SK-N-SH treated with all-trans-retinoic acid at 6 μM for 48 hours (cell line): ENCODE measurements at regions not wholly inside any gene's neighbourhood (a gene's known extent, or its start where the extent isn't known, plus 50 kb on each side); places are given as distances from the start of the nearest gene placed in this dataset.

Experiments
- ATAC-seq: fragments of 200-7000 bp; cut with Tn5 transposase; 3 replicates; pipeline ENCODE4 v1.9.1; 2020; ENCODE audit warnings: mild to moderate bottlenecking, moderate library complexity
- ARNTL ChIP-seq: fragments of 450-650 bp; formaldehyde crosslinking; IDR thresholded peaks from 2 replicates; pipeline ENCODE4 v1.5.0; 2020; ENCODE audit warnings: low read depth, mild to moderate bottlenecking, moderate library complexity, borderline replicate concordance
- CSDC2 ChIP-seq: fragments of 250-450 bp; sonication (Bioruptor Pico); IDR thresholded peaks from 2 replicates; pipeline ENCODE4 v1.5.0; 2020; ENCODE audit warnings: mild to moderate bottlenecking, moderate library complexity
- GLIS3 ChIP-seq: fragments of 250-450 bp; sonication (Bioruptor Pico); IDR thresholded peaks from 2 replicates; pipeline ENCODE4 v1.5.0; 2020; ENCODE audit warnings: mild to moderate bottlenecking, moderate library complexity
- PPARA ChIP-seq: fragments of 250-450 bp; sonication (Bioruptor Pico); IDR thresholded peaks from 2 replicates; pipeline ENCODE4 v1.5.0; 2020; ENCODE audit warnings: mild to moderate bottlenecking, borderline replicate concordance
- RARB ChIP-seq: fragments of 250-450 bp; sonication (Bioruptor Pico); IDR thresholded peaks from 2 replicates; pipeline ENCODE4 v1.8.0; 2021; ENCODE audit warnings: mild to moderate bottlenecking, moderate library complexity
- SNAI2 ChIP-seq: fragments of 250-450 bp; sonication (Bioruptor Pico); IDR thresholded peaks from 2 replicates; pipeline ENCODE4 v1.5.0; 2020; ENCODE audit warnings: mild to moderate bottlenecking, moderate library complexity
- TCF4 ChIP-seq: fragments of 250-450 bp; sonication (Bioruptor Pico); IDR thresholded peaks from 2 replicates; pipeline ENCODE4 v1.8.0; 2021; ENCODE audit warnings: mild to moderate bottlenecking, moderate library complexity, borderline replicate concordance
- ZC3H10 ChIP-seq: fragments of 250-450 bp; sonication (Bioruptor Pico); IDR thresholded peaks from 2 replicates; pipeline ENCODE4 v1.5.1; 2021; ENCODE audit warnings: mild to moderate bottlenecking, moderate library complexity
- ZFP3 ChIP-seq: fragments of 250-450 bp; sonication (Bioruptor Pico); IDR thresholded peaks from 2 replicates; pipeline ENCODE4 v1.5.0; 2020; ENCODE audit warnings: mild to moderate bottlenecking, moderate library complexity
- ZFP30 ChIP-seq: fragments of 450-650 bp; formaldehyde crosslinking; IDR thresholded peaks from 2 replicates; pipeline ENCODE4 v1.5.0; 2022; ENCODE audit warnings: mild to moderate bottlenecking, moderate library complexity
- ZNF70 ChIP-seq: fragments of 450-650 bp; formaldehyde crosslinking; IDR thresholded peaks from 2 replicates; pipeline ENCODE4 v1.5.0; 2020; ENCODE audit warnings: mild to moderate bottlenecking, moderate library complexity
- ZNF8 ChIP-seq: fragments of 450-650 bp; formaldehyde crosslinking; IDR thresholded peaks from 2 replicates; pipeline ENCODE4 v1.5.0; 2020; ENCODE audit warnings: mild to moderate bottlenecking, moderate library complexity
- TF ChIP-seq, protein P1 (sequence below): fragments of 250-450 bp; sonication (Bioruptor Pico); IDR thresholded peaks from 2 replicates; pipeline ENCODE4 v1.5.0; 2020; ENCODE audit warnings: mild to moderate bottlenecking, moderate library complexity
- TF ChIP-seq, protein P2 (sequence below): fragments of 250-450 bp; sonication (Bioruptor Pico); IDR thresholded peaks from 2 replicates; pipeline ENCODE4 v1.5.1; 2021; ENCODE audit warnings: mild to moderate bottlenecking, moderate library complexity
- TF ChIP-seq, protein P3 (sequence below): fragments of 250-450 bp; sonication (Bioruptor Pico); IDR thresholded peaks from 2 replicates; pipeline ENCODE4 v1.5.1; 2020; ENCODE audit warnings: low read depth, mild to moderate bottlenecking, moderate library complexity
- TF ChIP-seq, protein P4 (sequence below): fragments of 250-450 bp; sonication (Bioruptor Pico); IDR thresholded peaks from 2 replicates; pipeline ENCODE4 v1.8.0; 2020; ENCODE audit warnings: mild to moderate bottlenecking, moderate library complexity, borderline replicate concordance

DNA sequence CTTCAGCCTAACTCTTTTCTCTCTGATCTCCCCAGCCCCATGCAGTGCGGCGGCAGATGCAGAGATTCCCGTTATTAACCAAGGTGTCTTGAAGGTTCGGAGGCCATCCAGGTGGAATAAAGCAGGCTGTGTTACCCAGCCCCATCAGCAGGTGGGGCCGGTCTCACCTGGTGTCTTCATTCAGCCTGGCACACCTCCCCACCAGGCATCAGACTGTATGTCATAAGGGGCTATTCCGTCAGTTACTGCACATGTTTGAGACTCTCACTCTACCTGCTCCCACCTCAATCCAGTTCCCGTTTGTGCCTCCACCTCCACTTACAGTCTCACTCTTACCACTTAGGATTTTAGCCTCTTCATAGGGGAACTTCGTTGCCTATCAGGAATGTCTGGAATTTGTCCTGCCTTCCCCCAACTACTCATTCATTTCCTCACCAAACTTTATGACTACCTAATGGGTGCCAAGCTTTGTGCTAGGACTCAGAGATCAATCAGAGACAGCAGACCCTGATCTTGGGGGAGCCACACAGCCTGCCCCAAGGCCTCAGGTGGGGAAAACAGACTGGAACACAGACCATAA lies 170.2 kb downstream of the PLPP3 start:
- TF ChIP-seq, protein P1, sequence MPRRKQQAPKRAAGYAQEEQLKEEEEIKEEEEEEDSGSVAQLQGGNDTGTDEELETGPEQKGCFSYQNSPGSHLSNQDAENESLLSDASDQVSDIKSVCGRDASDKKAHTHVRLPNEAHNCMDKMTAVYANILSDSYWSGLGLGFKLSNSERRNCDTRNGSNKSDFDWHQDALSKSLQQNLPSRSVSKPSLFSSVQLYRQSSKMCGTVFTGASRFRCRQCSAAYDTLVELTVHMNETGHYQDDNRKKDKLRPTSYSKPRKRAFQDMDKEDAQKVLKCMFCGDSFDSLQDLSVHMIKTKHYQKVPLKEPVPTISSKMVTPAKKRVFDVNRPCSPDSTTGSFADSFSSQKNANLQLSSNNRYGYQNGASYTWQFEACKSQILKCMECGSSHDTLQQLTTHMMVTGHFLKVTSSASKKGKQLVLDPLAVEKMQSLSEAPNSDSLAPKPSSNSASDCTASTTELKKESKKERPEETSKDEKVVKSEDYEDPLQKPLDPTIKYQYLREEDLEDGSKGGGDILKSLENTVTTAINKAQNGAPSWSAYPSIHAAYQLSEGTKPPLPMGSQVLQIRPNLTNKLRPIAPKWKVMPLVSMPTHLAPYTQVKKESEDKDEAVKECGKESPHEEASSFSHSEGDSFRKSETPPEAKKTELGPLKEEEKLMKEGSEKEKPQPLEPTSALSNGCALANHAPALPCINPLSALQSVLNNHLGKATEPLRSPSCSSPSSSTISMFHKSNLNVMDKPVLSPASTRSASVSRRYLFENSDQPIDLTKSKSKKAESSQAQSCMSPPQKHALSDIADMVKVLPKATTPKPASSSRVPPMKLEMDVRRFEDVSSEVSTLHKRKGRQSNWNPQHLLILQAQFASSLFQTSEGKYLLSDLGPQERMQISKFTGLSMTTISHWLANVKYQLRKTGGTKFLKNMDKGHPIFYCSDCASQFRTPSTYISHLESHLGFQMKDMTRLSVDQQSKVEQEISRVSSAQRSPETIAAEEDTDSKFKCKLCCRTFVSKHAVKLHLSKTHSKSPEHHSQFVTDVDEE: no peak
- TF ChIP-seq SNAI2 (CRISPR knock-in tag) (no peak), GLIS3 (CRISPR knock-in tag) (no peak), TCF4 (CRISPR knock-in tag) (no peak), ZC3H10 (CRISPR knock-in tag) (no peak), ZNF8 (CRISPR knock-in tag) (no peak)
- TF ChIP-seq, protein P2, sequence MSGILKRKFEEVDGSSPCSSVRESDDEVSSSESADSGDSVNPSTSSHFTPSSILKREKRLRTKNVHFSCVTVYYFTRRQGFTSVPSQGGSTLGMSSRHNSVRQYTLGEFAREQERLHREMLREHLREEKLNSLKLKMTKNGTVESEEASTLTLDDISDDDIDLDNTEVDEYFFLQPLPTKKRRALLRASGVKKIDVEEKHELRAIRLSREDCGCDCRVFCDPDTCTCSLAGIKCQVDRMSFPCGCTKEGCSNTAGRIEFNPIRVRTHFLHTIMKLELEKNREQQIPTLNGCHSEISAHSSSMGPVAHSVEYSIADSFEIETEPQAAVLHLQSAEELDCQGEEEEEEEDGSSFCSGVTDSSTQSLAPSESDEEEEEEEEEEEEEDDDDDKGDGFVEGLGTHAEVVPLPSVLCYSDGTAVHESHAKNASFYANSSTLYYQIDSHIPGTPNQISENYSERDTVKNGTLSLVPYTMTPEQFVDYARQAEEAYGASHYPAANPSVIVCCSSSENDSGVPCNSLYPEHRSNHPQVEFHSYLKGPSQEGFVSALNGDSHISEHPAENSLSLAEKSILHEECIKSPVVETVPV (CRISPR knock-in tag): no peak
- no peak for ATAC-seq

DNA sequence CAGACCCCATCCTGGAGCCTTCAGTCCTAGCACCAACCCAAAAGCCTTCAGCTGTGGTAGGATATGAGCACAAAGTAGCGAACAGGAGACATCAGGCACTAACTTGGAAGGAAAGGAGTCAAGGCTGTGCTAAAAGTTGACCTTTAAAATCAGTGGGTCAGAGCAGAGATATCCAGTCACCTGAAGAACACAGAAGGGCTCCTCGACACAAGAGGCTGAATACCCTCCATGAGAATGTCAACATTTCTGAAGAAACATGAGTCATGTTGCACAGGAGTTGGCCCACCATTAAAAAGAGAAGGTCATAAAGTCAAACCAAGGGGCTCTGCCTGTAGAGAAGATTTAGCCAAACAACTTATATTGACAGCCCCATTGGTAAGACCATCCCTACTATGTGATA lies 172.5 kb downstream of the PLPP3 start:
- ATAC-seq: no peak

More for the DNA sequence above, 172.5 kb downstream of the PLPP3 start:
- TF ChIP-seq, protein P3, sequence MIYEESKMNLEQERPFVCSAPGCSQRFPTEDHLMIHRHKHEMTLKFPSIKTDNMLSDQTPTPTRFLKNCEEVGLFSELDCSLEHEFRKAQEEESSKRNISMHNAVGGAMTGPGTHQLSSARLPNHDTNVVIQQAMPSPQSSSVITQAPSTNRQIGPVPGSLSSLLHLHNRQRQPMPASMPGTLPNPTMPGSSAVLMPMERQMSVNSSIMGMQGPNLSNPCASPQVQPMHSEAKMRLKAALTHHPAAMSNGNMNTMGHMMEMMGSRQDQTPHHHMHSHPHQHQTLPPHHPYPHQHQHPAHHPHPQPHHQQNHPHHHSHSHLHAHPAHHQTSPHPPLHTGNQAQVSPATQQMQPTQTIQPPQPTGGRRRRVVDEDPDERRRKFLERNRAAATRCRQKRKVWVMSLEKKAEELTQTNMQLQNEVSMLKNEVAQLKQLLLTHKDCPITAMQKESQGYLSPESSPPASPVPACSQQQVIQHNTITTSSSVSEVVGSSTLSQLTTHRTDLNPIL (CRISPR knock-in tag): no peak
- TF ChIP-seq ZFP30 (no peak), CSDC2 (CRISPR knock-in tag) (no peak), ARNTL (CRISPR knock-in tag) (no peak), ZNF8 (CRISPR knock-in tag) (no peak), ZFP3 (CRISPR knock-in tag) (no peak), PPARA (CRISPR knock-in tag) (no peak), RARB (no peak), ZNF70 (no peak), GLIS3 (CRISPR knock-in tag) (no peak)
- TF ChIP-seq, protein P4, sequence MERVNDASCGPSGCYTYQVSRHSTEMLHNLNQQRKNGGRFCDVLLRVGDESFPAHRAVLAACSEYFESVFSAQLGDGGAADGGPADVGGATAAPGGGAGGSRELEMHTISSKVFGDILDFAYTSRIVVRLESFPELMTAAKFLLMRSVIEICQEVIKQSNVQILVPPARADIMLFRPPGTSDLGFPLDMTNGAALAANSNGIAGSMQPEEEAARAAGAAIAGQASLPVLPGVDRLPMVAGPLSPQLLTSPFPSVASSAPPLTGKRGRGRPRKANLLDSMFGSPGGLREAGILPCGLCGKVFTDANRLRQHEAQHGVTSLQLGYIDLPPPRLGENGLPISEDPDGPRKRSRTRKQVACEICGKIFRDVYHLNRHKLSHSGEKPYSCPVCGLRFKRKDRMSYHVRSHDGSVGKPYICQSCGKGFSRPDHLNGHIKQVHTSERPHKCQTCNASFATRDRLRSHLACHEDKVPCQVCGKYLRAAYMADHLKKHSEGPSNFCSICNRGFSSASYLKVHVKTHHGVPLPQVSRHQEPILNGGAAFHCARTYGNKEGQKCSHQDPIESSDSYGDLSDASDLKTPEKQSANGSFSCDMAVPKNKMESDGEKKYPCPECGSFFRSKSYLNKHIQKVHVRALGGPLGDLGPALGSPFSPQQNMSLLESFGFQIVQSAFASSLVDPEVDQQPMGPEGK: no peak
- TF ChIP-seq, protein P1: no peak
- TF ChIP-seq, protein P2 (CRISPR knock-in tag): no peak
